ENCODE measurements at regions not wholly inside any gene's neighbourhood (a gene's known extent, or its start where the extent isn't known, plus 50 kb on each side); places are given as distances from the start of the nearest gene placed in this dataset.

GRCh38 chr3:73144828-73145227 is 83.4 kb downstream of the EBLN2 start:
- TF ChIP-seq CTCF (IDR thresholded peaks at IDR 0.05) (no peak), EZH2 (IDR thresholded peaks at IDR 0.05) (no peak)

Data from neural progenitor cell (in vitro differentiated cells).